ENCODE measurements at regions not wholly inside any gene's neighbourhood (a gene's known extent, or its start where the extent isn't known, plus 50 kb on each side); places are given as distances from the start of the nearest gene placed in this dataset.

- TF ChIP-seq NPAS2 (CRISPR knock-in tag; IDR thresholded peaks at IDR 0.05; ENCODE audit: borderline replicate concordance) (no peak), CEBPB (IDR thresholded peaks at IDR 0.05) (no peak)
These were observed 475.5 kb downstream of the TSHZ3 start for GRCh38 chr19:30873691-30874090.

GRCh38 chr19:30873003-30873402 is 476.2 kb downstream of the TSHZ3 start:
- H3K4me2 ChIP-seq, result no peak overlapping the region

More at GRCh38 chr19:30873691-30874090, 475.5 kb downstream of the TSHZ3 start:
- ChIA-PET CTCF (interaction anchor here (0.9 to 1.4 kb wide), 3 partner anchors 8 to 133 kb away, joined by 3 read pairs; no protein-coding TSS in a partner anchor), POLR2A (no interaction called here)
- Histone ChIP-seq H3K4me2 (no peak overlapping the region), H3K9me3 (no peaks in the 10 kb centered on the region; the same call in 2 of the 3 replicates), H3K4me1 (no peaks in the 10 kb centered on the region), H3K27ac (no peak overlapping the region), H3K4me3 (no peak overlapping the region)
- WGBS (ENCODE audit: missing lambda C conversion rate), result 0% methylated on average over 1 of the region's 1 CpG
- FAIRE-seq, result no peak
- no peak for DNase-seq (ENCODE audit: low read depth in 1 of 2, low spot score in 1 of 2)
- ATAC-seq, result no peak

DNA sequence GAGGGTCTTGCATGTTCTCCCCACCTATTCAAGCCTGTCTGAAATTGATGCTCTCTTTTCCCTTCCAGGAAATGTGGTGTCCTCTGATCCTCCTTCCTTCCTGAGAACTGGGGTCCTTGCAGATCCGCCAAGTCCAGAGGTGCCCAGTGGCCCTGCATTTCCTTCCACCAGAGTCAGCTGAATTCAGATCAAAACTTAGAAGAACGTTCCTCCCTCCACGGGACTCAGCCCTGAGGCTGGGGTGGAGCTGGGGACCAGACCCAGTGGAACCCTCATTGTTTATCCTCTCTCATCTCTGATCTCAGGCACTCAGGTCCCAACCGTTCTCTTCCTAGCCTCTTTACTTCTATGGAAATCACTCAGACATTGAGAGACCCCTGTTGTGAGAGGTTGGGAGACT is 477.3 kb downstream of the TSHZ3 start:
- FAIRE-seq, result no peak
- ATAC-seq, result no peak
- no peak for DNase-seq (ENCODE audit: low read depth in 1 of 2, low spot score in 1 of 2)
- ChIA-PET POLR2A (no interaction called here), CTCF (interaction anchor here (0.9 kb wide), 1 partner anchor 189 kb away, joined by 3 read pairs; no protein-coding TSS in a partner anchor)
- Histone ChIP-seq H3K4me2 (no peak overlapping the region), H3K9me3 (no peaks in the 10 kb centered on the region; the same call in 1 of the 3 replicates), H3K4me3 (no peak overlapping the region), H3K27ac (no peak overlapping the region), H3K4me1 (no peaks in the 10 kb centered on the region)
- WGBS (ENCODE audit: missing lambda C conversion rate), result 24% methylated on average over 4 of the region's 4 CpGs
- TF ChIP-seq CBX2 (IDR thresholded peaks at IDR 0.05; ENCODE audit: borderline replicate concordance, low read depth), result no peak
- TF ChIP-seq TP53 (CRISPR knock-in tag; IDR thresholded peaks at IDR 0.05), result no peak
- no peak for TF ChIP-seq NFE2L2 (conservative IDR thresholded peaks at IDR 0.05; ENCODE audit: low read length)
- TF ChIP-seq NR3C1 (IDR thresholded peaks at IDR 0.05), result no peak
- no peak for TF ChIP-seq HMGXB4 (CRISPR knock-in tag; IDR thresholded peaks at IDR 0.05; ENCODE audit: borderline replicate concordance)
- TF ChIP-seq, protein P1, sequence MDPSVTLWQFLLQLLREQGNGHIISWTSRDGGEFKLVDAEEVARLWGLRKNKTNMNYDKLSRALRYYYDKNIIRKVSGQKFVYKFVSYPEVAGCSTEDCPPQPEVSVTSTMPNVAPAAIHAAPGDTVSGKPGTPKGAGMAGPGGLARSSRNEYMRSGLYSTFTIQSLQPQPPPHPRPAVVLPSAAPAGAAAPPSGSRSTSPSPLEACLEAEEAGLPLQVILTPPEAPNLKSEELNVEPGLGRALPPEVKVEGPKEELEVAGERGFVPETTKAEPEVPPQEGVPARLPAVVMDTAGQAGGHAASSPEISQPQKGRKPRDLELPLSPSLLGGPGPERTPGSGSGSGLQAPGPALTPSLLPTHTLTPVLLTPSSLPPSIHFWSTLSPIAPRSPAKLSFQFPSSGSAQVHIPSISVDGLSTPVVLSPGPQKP (IDR thresholded peaks at IDR 0.05; ENCODE audit: low read depth, low read length), result no peak
- no peak for TF ChIP-seq RCOR1 (IDR thresholded peaks at IDR 0.05; ENCODE audit: low read depth, low read length)
- no peak for TF ChIP-seq USF2 (IDR thresholded peaks at IDR 0.05)
- no peak for TF ChIP-seq JUNB (IDR thresholded peaks at IDR 0.05)
- no peak for TF ChIP-seq EHF (CRISPR knock-in tag; IDR thresholded peaks at IDR 0.05)
- no peak for TF ChIP-seq BCL3 (IDR thresholded peaks at IDR 0.05)
- TF ChIP-seq, protein P2, sequence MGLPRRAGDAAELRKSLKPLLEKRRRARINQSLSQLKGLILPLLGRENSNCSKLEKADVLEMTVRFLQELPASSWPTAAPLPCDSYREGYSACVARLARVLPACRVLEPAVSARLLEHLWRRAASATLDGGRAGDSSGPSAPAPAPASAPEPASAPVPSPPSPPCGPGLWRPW (IDR thresholded peaks at IDR 0.05), result no peak
- TF ChIP-seq RAD21 (conservative IDR thresholded peaks at IDR 0.05 in 1 of 2, IDR thresholded peaks at IDR 0.05 in 1 of 2), result no peak
- TF ChIP-seq RARB (CRISPR knock-in tag; IDR thresholded peaks at IDR 0.05), result no peak
- TF ChIP-seq HOXB5 (CRISPR knock-in tag; IDR thresholded peaks at IDR 0.05), result no peak
- TF ChIP-seq ZSCAN20 (CRISPR knock-in tag; IDR thresholded peaks at IDR 0.05), result no peak

More at GRCh38 chr19:30873003-30873402, 476.2 kb downstream of the TSHZ3 start:
- DNase-seq (ENCODE audit: low read depth in 1 of 2, low spot score in 1 of 2) (no peak), FAIRE-seq (no peak), ATAC-seq (no peak)
- POLR2A ChIA-PET, result no interaction called here
- H3K4me1 ChIP-seq, result no peaks in the 10 kb centered on the region
- no peak overlapping the region for H3K27ac ChIP-seq
- TF ChIP-seq MAFK (IDR thresholded peaks at IDR 0.05; ENCODE audit: partially characterized antibody) (peak; percentile 73), USF2 (IDR thresholded peaks at IDR 0.05) (no peak)
- CTCF ChIA-PET, result interaction anchor here (0.9 to 1.4 kb wide), 3 partner anchors 134 to 1352 kb away, joined by 3 to 4 read pairs (median 3); no protein-coding TSS in a partner anchor
- H3K9me3 ChIP-seq, result no peaks in the 10 kb centered on the region; the same call in 1 of the 3 replicates
- 15% methylated on average over 2 of the region's 2 CpGs for WGBS (ENCODE audit: missing lambda C conversion rate)
- no peak overlapping the region for H3K4me3 ChIP-seq
